H9 (cell line): ENCODE measurements at regions not wholly inside any gene's neighbourhood (a gene's known extent, or its start where the extent isn't known, plus 50 kb on each side); places are given as distances from the start of the nearest gene placed in this dataset.

Experiments used
- DNase-seq: peaks from one replicate; pipeline ENCODE4 v3.0.0-alpha.2; 2017
- H2AFZ ChIP-seq: one replicate; pipeline ENCODE4 v1.6.1; 2013; ENCODE audit warnings: mild to moderate bottlenecking, low read length, control low read depth, moderate library complexity
- H2AK5ac ChIP-seq: 2 replicates; pipeline ENCODE4 v1.6.1; 2013; ENCODE audit warnings: low read length, control low read depth, mixed read lengths; ENCODE audit not compliant: insufficient read length
- H2BK120ac ChIP-seq: one replicate; pipeline ENCODE4 v1.6.1; 2013; ENCODE audit warnings: low read depth, mild to moderate bottlenecking, low read length, control low read depth, inconsistent platforms; ENCODE audit not compliant: poor library complexity, severe bottlenecking
- H2BK12ac ChIP-seq: 2 replicates; pipeline ENCODE4 v1.6.1; 2013; ENCODE audit warnings: low read length, control low read depth, mixed read lengths, low read depth; ENCODE audit not compliant: insufficient read length
- H2BK15ac ChIP-seq: 2 replicates; pipeline ENCODE4 v1.6.1; 2013; ENCODE audit warnings: low read depth, low read length, control low read depth
- H2BK20ac ChIP-seq: one replicate; pipeline ENCODE4 v1.6.1; 2013; ENCODE audit warnings: low read depth, mild to moderate bottlenecking, low read length, control low read depth, inconsistent platforms; ENCODE audit not compliant: poor library complexity, severe bottlenecking
- H2BK5ac ChIP-seq: 2 replicates; pipeline ENCODE4 v1.6.1; 2013; ENCODE audit warnings: low read length, control low read depth, mixed read lengths; ENCODE audit not compliant: insufficient read length
- H3K14ac ChIP-seq: 2 replicates; pipeline ENCODE4 v1.6.1; 2013; ENCODE audit warnings: low read length, control low read depth; ENCODE audit not compliant: insufficient read depth
- H3K18ac ChIP-seq: 2 replicates; pipeline ENCODE4 v1.6.1; 2013; ENCODE audit warnings: low read depth, mild to moderate bottlenecking, mixed read lengths, low read length, control low read depth; ENCODE audit not compliant: insufficient read length
- H3K23ac ChIP-seq: 2 replicates; pipeline ENCODE4 v1.6.1; 2013; ENCODE audit warnings: low read length, control low read depth, mixed read lengths, low read depth; ENCODE audit not compliant: insufficient read length
- H3K23me2 ChIP-seq: 2 replicates; pipeline ENCODE4 v1.6.1; 2013; ENCODE audit warnings: low read depth, mild to moderate bottlenecking, mixed read lengths, low read length, control low read depth; ENCODE audit not compliant: insufficient read length, poor library complexity, severe bottlenecking
- H3K27ac ChIP-seq: 2 replicates; pipeline ENCODE4 v1.5.1; 2013; ENCODE audit warnings: low read length, control low read depth, mixed read lengths, low read depth; ENCODE audit not compliant: insufficient read length
- H3K27me3 ChIP-seq: 2 replicates; pipeline ENCODE4 v1.6.1; 2013; ENCODE audit warnings: low read length, control low read depth, inconsistent platforms; ENCODE audit not compliant: insufficient read depth
- H3K4ac ChIP-seq: 2 replicates; pipeline ENCODE4 v1.6.1; 2013; ENCODE audit warnings: low read depth, mild to moderate bottlenecking, control low read depth, inconsistent platforms, low read length, moderate library complexity
- H3K4me1 ChIP-seq: 2 replicates; pipeline ENCODE4 v1.6.1; 2013; ENCODE audit warnings: low read length, control low read depth, inconsistent platforms; ENCODE audit not compliant: insufficient read depth
- H3K4me2 ChIP-seq: 2 replicates; pipeline ENCODE4 v1.6.1; 2013; ENCODE audit warnings: low read length, control low read depth, mixed read lengths; ENCODE audit not compliant: insufficient read length, insufficient read depth
- H3K56ac ChIP-seq: 2 replicates; pipeline ENCODE4 v1.6.1; 2013; ENCODE audit warnings: low read depth, mild to moderate bottlenecking, mixed read lengths, low read length, control low read depth; ENCODE audit not compliant: insufficient read length
- H3K79me1 ChIP-seq: 2 replicates; pipeline ENCODE4 v1.6.1; 2013; ENCODE audit warnings: low read depth, mild to moderate bottlenecking, moderate library complexity, low read length, control low read depth, inconsistent platforms; ENCODE audit not compliant: insufficient read depth, poor library complexity, severe bottlenecking
- H3K79me2 ChIP-seq: 2 replicates; pipeline ENCODE4 v1.6.1; 2013; ENCODE audit warnings: low read length, control low read depth, inconsistent platforms; ENCODE audit not compliant: insufficient read depth
- H3K9ac ChIP-seq: 2 replicates; pipeline ENCODE4 v1.6.1; 2013; ENCODE audit warnings: low read length, control low read depth, mixed read lengths; ENCODE audit not compliant: insufficient read length; ENCODE audit errors: extremely low read depth
- H3K9me3 ChIP-seq: one replicate; pipeline ENCODE4 v1.6.1; 2013; ENCODE audit warnings: low read depth, low read length, inconsistent platforms; ENCODE audit not compliant: control insufficient read depth
- H3T11ph ChIP-seq: one replicate; pipeline ENCODE4 v1.6.1; 2013; ENCODE audit warnings: mild to moderate bottlenecking, low read length, control low read depth, inconsistent platforms
- H4K20me1 ChIP-seq: one replicate; pipeline ENCODE4 v1.6.1; 2013; ENCODE audit not compliant: control insufficient read depth, insufficient read length, insufficient read depth
- H4K5ac ChIP-seq: 2 replicates; pipeline ENCODE4 v1.6.1; 2013; ENCODE audit warnings: low read depth, mild to moderate bottlenecking, mixed read lengths, low read length, control low read depth; ENCODE audit not compliant: insufficient read length
- H4K8ac ChIP-seq: replicated peaks from 2 replicates; pipeline ENCODE4 v1.6.1; 2013; ENCODE audit warnings: low read length, control low read depth, mixed read lengths, low read depth; ENCODE audit not compliant: insufficient read length
- H4K91ac ChIP-seq: 2 replicates; pipeline ENCODE4 v1.6.1; 2013; ENCODE audit warnings: low read depth, mild to moderate bottlenecking, moderate library complexity, mixed read lengths, low read length, control low read depth; ENCODE audit not compliant: insufficient read length
- H3K27ac Mint-ChIP-seq, 3 experiments: 2 replicates in 2 of 3; 3 replicates in 1 of 3; pipeline ENCODE4 v1.8.0; 2020 to 2021; ENCODE audit warnings: mixed read lengths in 3 of 3, mild to moderate bottlenecking in 1 of 3, moderate library complexity in 1 of 3
- H3K27me3 Mint-ChIP-seq: 2 replicates; pipeline ENCODE4 v1.8.0; 2021; ENCODE audit warnings: low read depth, mild to moderate bottlenecking, moderate library complexity, mixed read lengths
- H3K36me3 Mint-ChIP-seq, 3 experiments: 2 replicates in 2 of 3; 3 replicates in 1 of 3; pipeline ENCODE4 v1.8.0; 2020 to 2021; ENCODE audit warnings: low read depth in 3 of 3, mixed read lengths in 3 of 3; ENCODE audit not compliant: insufficient read depth in 1 of 3
- H3K4me1 Mint-ChIP-seq, 2 experiments: 2 replicates each; pipeline ENCODE4 v1.8.0; 2020; ENCODE audit warnings: mixed read lengths in 2 of 2
- H3K4me3 Mint-ChIP-seq, 2 experiments: 2 replicates in 1 of 2; 3 replicates in 1 of 2; pipeline ENCODE4 v1.8.0; 2020 to 2021; ENCODE audit warnings: mild to moderate bottlenecking in 2 of 2, mixed read lengths in 2 of 2, moderate library complexity in 1 of 2
- H3K9me3 Mint-ChIP-seq, 2 experiments: 2 replicates in 1 of 2; 3 replicates in 1 of 2; pipeline ENCODE4 v1.8.0; 2020; ENCODE audit warnings: mild to moderate bottlenecking in 2 of 2, mixed read lengths in 2 of 2, moderate library complexity in 1 of 2
- CTCF ChIP-seq: fragments of 200-600 bp; sonication (generic); conservative IDR thresholded peaks from 3 replicates; pipeline ENCODE4 v1.8.0; 2021; ENCODE audit warnings: antibody characterized with exemption, mild to moderate bottlenecking
- WGBS: extraction: QIAGEN DNeasy Blood & Tissue Kit; methylation state at CpG from one replicate; pipeline ENCODE4 v1.1.7; 2013; ENCODE audit warnings: missing lambda C conversion rate, low lambda C conversion rate, mixed read lengths; ENCODE audit not compliant: insufficient read length; ENCODE audit errors: extremely low coverage; 5-methylcytosine and 5-hydroxymethylcytosine counted together

- Histone ChIP-seq H3K4me1 (no peaks in the 10 kb centered on the region), H4K5ac (no peak overlapping the region), H2BK120ac (no peak overlapping the region), H3K18ac (no peak overlapping the region), H3K27ac (no peak overlapping the region), H2BK5ac (no peak overlapping the region), H3K79me1 (no peaks in the 10 kb centered on the region), H2BK12ac (no peak overlapping the region), H2BK15ac (no peak overlapping the region), H3K56ac (no peak overlapping the region), H3K9ac (no peak overlapping the region), H3K23me2 (no peaks in the 10 kb centered on the region), H3K4me2 (no peak overlapping the region), H2AK5ac (no peak overlapping the region), H3K79me2 (no peaks in the 10 kb centered on the region), H4K8ac (no peak overlapping the region), H2BK20ac (no peak overlapping the region), H3T11ph (no peak overlapping the region), H2AFZ (no peak overlapping the region), H3K14ac (no peak overlapping the region), H3K27me3 (no peaks in the 10 kb centered on the region), H3K23ac (no peak overlapping the region), H4K20me1 (no peaks in the 10 kb centered on the region), H3K9me3 (no peaks in the 10 kb centered on the region), H4K91ac (no peak overlapping the region), H3K4ac (no peak overlapping the region)
- H3K4me3 Mint-ChIP-seq, result no peak overlapping the region
- no peaks in the 10 kb centered on the region for H3K36me3 Mint-ChIP-seq
- no peak overlapping the region for H3K27ac Mint-ChIP-seq
- H3K4me1 Mint-ChIP-seq, result no peaks in the 10 kb centered on the region
- no CpG with 5 or more reads among the region's 3 CpGs for WGBS
- TF ChIP-seq CTCF, result no peak
- no peak for DNase-seq
- no peaks in the 10 kb centered on the region for H3K27me3 Mint-ChIP-seq
- H3K9me3 Mint-ChIP-seq, result no peaks in the 10 kb centered on the region
Observed at GRCh38 chr13:104001766-104002165, 935.5 kb upstream of the SLC10A2 start.
